Body of pancreas (tissue), 4 donors: ENCODE measurements at regions not wholly inside any gene's neighbourhood (a gene's known extent, or its start where the extent isn't known, plus 50 kb on each side); places are given as distances from the start of the nearest gene placed in this dataset.

ENCODE experiments used
- ATAC-seq: fragments of 150-250 bp; one replicate; pipeline ENCODE4 v1.9.1; 2016
- DNase-seq, 4 donors: peaks; one replicate each; pipeline ENCODE4 v3.0.0-alpha.2; 2019
- H3K27ac ChIP-seq, 4 donors: fragments of 200-600 bp; sonication (generic); 1 replicate in 3 of 4; 2 replicates in 1 of 4; pipeline versions ENCODE4 v1.5.1 to v1.6.1; 2016 to 2019; ENCODE audit warnings: mild to moderate bottlenecking in 1 of 4, mixed read lengths in 1 of 4, moderate library complexity in 1 of 4
- H3K27me3 ChIP-seq, 2 donors: fragments of 200-600 bp; sonication (generic); one replicate each; pipeline ENCODE4 v1.6.0; 2016; ENCODE audit warnings: mild to moderate bottlenecking in 1 of 2
- H3K36me3 ChIP-seq, 2 donors: fragments of 200-600 bp; sonication (generic); replicated peaks in 1 of 2; 2 replicates each; pipeline ENCODE4 v1.5.1; 2016; ENCODE audit warnings: low read depth in 2 of 2; ENCODE audit not compliant: insufficient read depth in 1 of 2
- H3K4me1 ChIP-seq: fragments of 200-600 bp; sonication (generic); one replicate; pipeline ENCODE4 v1.6.0; 2016
- H3K4me3 ChIP-seq, 2 donors: fragments of 200-600 bp; sonication (generic); 1 replicate in 1 of 2; 2 replicates in 1 of 2; pipeline ENCODE4 v1.5.1; 2016 to 2019
- H3K9me3 ChIP-seq, 3 donors: fragments of 200-600 bp; sonication (generic); 1 replicate in 2 of 3; 2 replicates in 1 of 3; pipeline ENCODE4 v1.5.1; 2016
- POLR2A ChIP-seq, 3 donors: fragments of 450-650 bp; IDR thresholded peaks; one replicate each; pipeline ENCODE4 v1.6.1; 2016; ENCODE audit warnings: antibody characterized with exemption in 3 of 3, mild to moderate bottlenecking in 2 of 3
- WGBS, 2 donors: methylation state at CpG; one replicate each; pipeline ENCODE4 v1.1.5; 2017; 5-methylcytosine and 5-hydroxymethylcytosine counted together
- intact Hi-C: fragments of 100-400 bp; cut with DNase I; formaldehyde crosslinking; loops from one replicate; pipeline ENCODE4 v1.15.1; 2023
- TF ChIP-seq, protein P1 (sequence below), 7 experiments: fragments of 450-650 bp in 4 of 7; fragments of 200-600 bp in 3 of 7; sonication (generic) in 3 of 7; IDR thresholded peaks; one replicate each; pipeline ENCODE4 v1.5.1; 2016 to 2019; ENCODE audit warnings: antibody characterized with exemption in 7 of 7

DNA sequence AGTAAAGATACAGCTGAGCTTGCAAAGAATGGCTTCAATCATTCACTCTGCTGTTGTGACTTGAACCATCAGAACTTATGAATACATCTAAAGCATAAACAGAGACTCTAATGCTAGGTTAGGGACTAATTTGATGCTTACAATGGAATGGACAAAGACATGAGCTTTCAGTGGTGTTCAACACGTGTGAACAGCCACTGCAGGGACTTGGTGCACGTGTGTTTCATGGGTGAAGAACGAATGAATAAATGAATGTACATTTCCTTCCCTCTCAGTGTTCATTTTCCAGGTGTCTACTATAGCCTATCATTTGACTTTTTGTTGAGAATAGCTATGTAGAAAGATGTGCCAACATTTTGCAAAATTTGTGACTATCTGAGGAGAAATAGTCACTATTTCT lies 98.3 kb downstream of the VIP start:
- DNase-seq, result no peak
- intact Hi-C loops, result no loop called here
- 52 to 59% methylated on average over 3 of the region's 3 CpGs for WGBS, 2 donors

DNA sequence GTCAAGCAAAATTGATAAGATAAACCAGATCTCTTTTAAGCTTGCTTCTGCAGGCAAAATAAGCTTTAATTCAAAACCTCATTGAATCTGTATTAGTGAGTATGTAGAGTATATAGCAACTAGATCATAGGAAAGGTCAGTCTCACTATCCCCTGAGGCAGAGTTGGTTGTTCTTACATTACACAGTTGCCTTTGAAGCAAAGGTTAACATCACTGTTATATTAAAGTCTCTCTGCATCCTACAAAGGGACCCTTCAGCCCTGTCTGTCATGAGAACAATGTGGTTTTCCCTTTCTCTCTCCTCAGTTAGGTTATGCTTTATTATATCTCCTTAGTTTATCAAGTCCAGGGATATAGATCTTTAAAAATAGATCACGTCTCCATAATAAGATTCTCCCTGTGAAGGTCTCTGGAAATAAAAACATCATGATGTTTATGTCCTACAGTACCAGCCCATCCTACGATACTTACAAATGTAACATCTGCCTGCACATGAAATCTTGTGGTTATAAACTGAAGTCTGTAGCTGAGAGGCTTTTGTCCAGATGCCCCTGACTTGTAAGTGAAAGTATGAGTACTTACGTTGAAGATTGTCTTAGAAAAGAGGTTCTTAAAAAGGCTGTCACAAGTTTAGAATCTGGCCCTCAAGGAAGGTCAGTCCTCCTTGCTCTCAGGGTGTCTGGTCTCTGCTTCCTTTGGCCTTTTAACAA lies 103.6 kb downstream of the VIP start:
- TF ChIP-seq, protein P1, sequence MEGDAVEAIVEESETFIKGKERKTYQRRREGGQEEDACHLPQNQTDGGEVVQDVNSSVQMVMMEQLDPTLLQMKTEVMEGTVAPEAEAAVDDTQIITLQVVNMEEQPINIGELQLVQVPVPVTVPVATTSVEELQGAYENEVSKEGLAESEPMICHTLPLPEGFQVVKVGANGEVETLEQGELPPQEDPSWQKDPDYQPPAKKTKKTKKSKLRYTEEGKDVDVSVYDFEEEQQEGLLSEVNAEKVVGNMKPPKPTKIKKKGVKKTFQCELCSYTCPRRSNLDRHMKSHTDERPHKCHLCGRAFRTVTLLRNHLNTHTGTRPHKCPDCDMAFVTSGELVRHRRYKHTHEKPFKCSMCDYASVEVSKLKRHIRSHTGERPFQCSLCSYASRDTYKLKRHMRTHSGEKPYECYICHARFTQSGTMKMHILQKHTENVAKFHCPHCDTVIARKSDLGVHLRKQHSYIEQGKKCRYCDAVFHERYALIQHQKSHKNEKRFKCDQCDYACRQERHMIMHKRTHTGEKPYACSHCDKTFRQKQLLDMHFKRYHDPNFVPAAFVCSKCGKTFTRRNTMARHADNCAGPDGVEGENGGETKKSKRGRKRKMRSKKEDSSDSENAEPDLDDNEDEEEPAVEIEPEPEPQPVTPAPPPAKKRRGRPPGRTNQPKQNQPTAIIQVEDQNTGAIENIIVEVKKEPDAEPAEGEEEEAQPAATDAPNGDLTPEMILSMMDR (IDR thresholded peaks at IDR 0.05), result no peak
- no peak for TF ChIP-seq POLR2A (IDR thresholded peaks at IDR 0.05)
- no peak overlapping the region for H3K4me3 ChIP-seq
- no peak for DNase-seq
- no peak overlapping the region for H3K27ac ChIP-seq
- no peaks in the 10 kb centered on the region for H3K9me3 ChIP-seq
- H3K4me1 ChIP-seq, result no peaks in the 10 kb centered on the region
- H3K36me3 ChIP-seq, result no peaks in the 10 kb centered on the region
- intact Hi-C loops, result no loop called here
- H3K27me3 ChIP-seq, result no peaks in the 10 kb centered on the region
- ATAC-seq, result no peak
- 68 to 70% methylated on average over 3 of the region's 3 CpGs for WGBS, 2 donors

More for the DNA sequence above, 98.3 kb downstream of the VIP start:
- Histone ChIP-seq H3K9me3 (no peaks in the 10 kb centered on the region), H3K4me3 (no peak overlapping the region), H3K4me1 (no peaks in the 10 kb centered on the region), H3K36me3 (no peaks in the 10 kb centered on the region), H3K27ac (no peak overlapping the region), H3K27me3 (no peaks in the 10 kb centered on the region)
- no peak for ATAC-seq
- TF ChIP-seq, protein P1 (IDR thresholded peaks at IDR 0.05), result no peak
- TF ChIP-seq POLR2A (IDR thresholded peaks at IDR 0.05), result no peak

- WGBS, 2 donors, result 35 to 48% methylated on average over 2 of the region's 2 CpGs
- no peak overlapping the region for H3K27ac ChIP-seq
- TF ChIP-seq, protein P1 (IDR thresholded peaks at IDR 0.05), result no peak
- H3K4me3 ChIP-seq, result no peak overlapping the region
- H3K27me3 ChIP-seq, result no peaks in the 10 kb centered on the region
- ATAC-seq (no peak), DNase-seq (no peak)
- H3K9me3 ChIP-seq, result no peaks in the 10 kb centered on the region
- H3K36me3 ChIP-seq, result no peaks in the 10 kb centered on the region
- intact Hi-C loops, result no loop called here
- no peaks in the 10 kb centered on the region for H3K4me1 ChIP-seq
Observed at GRCh38 chr6:152858141-152858540, 107.5 kb downstream of the VIP start.

DNA sequence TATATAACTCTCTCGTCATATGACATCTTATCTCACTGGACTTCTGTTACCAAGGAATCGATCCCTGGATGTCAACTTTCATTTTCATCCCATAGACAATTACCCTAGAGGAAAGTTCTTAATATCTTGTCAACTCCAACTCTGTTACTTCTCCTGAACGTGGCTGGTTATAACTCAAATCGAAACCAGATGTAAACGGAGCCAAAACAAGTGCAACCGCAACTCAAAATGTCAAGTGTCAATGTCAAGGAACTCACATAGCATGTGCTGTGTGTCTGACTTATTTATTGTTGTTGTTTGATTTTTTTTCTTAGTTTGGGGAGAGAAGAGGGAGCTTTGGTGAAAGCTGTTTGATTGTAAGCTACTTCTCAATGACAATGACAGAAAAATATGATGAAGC lies 108.6 kb downstream of the VIP start:
- intact Hi-C loops, result no loop called here
- no peak for ATAC-seq
- no peaks in the 10 kb centered on the region for H3K4me1 ChIP-seq
- no peaks in the 10 kb centered on the region for H3K9me3 ChIP-seq
- DNase-seq, result no peak
- H3K4me3 ChIP-seq, result no peak overlapping the region
- TF ChIP-seq POLR2A (IDR thresholded peaks at IDR 0.05), result no peak
- TF ChIP-seq, protein P1 (IDR thresholded peaks at IDR 0.05), result no peak
- H3K27ac ChIP-seq, result no peak overlapping the region
- H3K27me3 ChIP-seq, result no peaks in the 10 kb centered on the region
- H3K36me3 ChIP-seq, result no peaks in the 10 kb centered on the region
- WGBS, 2 donors, result 49% methylated on average over 6 of the region's 6 CpGs
